ENCODE measurements at regions not wholly inside any gene's neighbourhood (a gene's known extent, or its start where the extent isn't known, plus 50 kb on each side); places are given as distances from the start of the nearest gene placed in this dataset.

DNA sequence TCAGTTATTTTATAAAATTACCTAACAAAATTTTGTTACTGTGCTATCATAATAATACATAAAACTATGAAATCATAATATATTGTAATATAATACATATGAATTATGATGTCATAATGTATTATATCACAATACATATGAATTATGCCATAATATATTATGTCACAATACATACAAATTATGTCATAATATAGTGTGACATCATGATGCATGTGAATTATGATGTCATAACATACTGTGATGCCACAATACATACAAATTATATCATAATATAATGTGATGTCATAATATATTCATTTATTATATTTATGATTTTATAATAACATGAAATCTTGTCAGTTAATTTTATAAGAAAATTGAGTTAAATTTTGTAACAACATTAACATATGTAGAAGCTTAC lies 2021.6 kb downstream of the TP53TG3F start:
- FAIRE-seq (no peak), DNase-seq (ENCODE audit: low read depth) (no peak)
- Histone ChIP-seq H3K27me3 (ENCODE audit: control insufficient read depth, insufficient read depth, low read length) (no peaks in the 10 kb centered on the region), H3K36me3 (ENCODE audit: control insufficient read depth, insufficient read depth, low read length) (no peaks in the 10 kb centered on the region), H3K4me3 (ENCODE audit: low read depth, low read length) (no peak overlapping the region)
- TF ChIP-seq, protein P1, sequence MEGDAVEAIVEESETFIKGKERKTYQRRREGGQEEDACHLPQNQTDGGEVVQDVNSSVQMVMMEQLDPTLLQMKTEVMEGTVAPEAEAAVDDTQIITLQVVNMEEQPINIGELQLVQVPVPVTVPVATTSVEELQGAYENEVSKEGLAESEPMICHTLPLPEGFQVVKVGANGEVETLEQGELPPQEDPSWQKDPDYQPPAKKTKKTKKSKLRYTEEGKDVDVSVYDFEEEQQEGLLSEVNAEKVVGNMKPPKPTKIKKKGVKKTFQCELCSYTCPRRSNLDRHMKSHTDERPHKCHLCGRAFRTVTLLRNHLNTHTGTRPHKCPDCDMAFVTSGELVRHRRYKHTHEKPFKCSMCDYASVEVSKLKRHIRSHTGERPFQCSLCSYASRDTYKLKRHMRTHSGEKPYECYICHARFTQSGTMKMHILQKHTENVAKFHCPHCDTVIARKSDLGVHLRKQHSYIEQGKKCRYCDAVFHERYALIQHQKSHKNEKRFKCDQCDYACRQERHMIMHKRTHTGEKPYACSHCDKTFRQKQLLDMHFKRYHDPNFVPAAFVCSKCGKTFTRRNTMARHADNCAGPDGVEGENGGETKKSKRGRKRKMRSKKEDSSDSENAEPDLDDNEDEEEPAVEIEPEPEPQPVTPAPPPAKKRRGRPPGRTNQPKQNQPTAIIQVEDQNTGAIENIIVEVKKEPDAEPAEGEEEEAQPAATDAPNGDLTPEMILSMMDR (IDR thresholded peaks at IDR 0.05; ENCODE audit: insufficient read depth, low read length, severe bottlenecking): no peak

DNA sequence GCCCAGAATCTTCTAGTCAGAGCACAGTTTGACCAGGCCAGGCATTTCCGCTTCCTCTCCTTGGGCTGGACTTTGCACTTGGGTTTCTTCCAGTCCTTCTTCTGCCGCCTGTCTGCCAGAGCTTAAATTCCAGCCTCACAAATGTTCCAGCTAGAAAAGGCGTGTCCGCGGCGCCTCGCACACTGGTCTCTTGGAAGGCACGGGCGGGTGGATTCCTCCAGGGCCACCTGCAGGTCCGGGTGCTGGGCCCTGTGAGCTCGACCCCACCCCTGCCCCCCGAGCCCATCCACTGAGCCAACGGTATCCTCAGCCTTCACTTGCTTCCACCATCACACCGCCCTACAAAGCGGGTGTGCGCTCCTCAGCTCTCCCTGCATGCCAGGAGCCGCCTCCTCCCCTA lies 2026.5 kb downstream of the TP53TG3F start:
- no peaks in the 10 kb centered on the region for H3K27me3 ChIP-seq (ENCODE audit: control insufficient read depth, insufficient read depth, low read length)
- H3K4me3 ChIP-seq (ENCODE audit: low read depth, low read length): no peak overlapping the region
- DNase-seq (ENCODE audit: low read depth) (no peak), FAIRE-seq (no peak)
- no peaks in the 10 kb centered on the region for H3K36me3 ChIP-seq (ENCODE audit: control insufficient read depth, insufficient read depth, low read length)
- TF ChIP-seq, protein P1 (IDR thresholded peaks at IDR 0.05; ENCODE audit: insufficient read depth, low read length, severe bottlenecking): no peak

DNA sequence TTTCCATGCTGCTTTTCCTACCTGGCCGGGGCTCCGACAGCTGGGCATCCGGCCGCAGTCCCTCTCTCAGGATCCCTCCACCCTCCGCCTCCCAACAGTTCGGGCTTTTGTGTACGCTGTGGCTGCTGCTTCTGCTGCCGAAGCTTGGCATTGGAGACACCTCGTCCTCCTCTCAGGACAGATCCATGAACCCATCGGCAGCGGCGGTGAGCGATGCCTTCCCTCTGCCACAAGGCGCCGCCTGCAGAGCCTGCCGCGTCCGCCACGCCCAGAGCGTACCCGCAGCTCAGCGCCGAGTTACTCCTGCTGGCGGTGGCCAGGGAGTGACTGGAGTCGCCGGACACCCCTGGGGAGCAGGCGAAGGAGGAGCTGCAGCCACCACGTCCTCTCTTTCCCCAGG lies 2032.8 kb downstream of the TP53TG3F start:
- Histone ChIP-seq H3K36me3 (ENCODE audit: control insufficient read depth, insufficient read depth, low read length) (no peaks in the 10 kb centered on the region), H3K27me3 (ENCODE audit: control insufficient read depth, insufficient read depth, low read length) (no peaks in the 10 kb centered on the region), H3K4me3 (ENCODE audit: low read depth, low read length) (no peak overlapping the region)
- FAIRE-seq (no peak), DNase-seq (ENCODE audit: low read depth) (no peak)
- TF ChIP-seq, protein P1 (IDR thresholded peaks at IDR 0.05; ENCODE audit: insufficient read depth, low read length, severe bottlenecking): no peak

DNA sequence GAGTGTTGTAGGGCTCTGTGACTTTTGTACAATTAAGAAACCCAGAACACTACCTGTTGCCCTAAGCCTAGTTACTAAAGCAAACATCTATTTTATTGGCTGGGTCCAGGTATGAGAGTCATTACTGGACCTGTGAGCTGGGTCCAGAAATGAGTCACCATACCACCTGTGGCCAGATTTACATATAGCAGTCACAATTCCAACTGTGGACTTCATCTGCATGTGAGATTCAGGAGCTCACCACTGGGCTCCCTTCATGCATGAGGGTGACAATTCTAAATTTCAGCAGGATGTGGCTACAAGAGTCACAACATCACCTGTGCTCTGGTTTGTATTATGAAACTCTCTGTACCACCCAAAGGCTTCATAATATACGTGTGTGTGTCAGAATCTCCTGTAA lies 2038.0 kb downstream of the TP53TG3F start:
- DNase-seq (ENCODE audit: low read depth): no peak
- H3K4me3 ChIP-seq (ENCODE audit: low read depth, low read length): no peak overlapping the region
- no peak for FAIRE-seq
- TF ChIP-seq, protein P1 (IDR thresholded peaks at IDR 0.05; ENCODE audit: insufficient read depth, low read length, severe bottlenecking): no peak
- no peaks in the 10 kb centered on the region for H3K36me3 ChIP-seq (ENCODE audit: control insufficient read depth, insufficient read depth, low read length)
- H3K27me3 ChIP-seq (ENCODE audit: control insufficient read depth, insufficient read depth, low read length): no peaks in the 10 kb centered on the region

DNA sequence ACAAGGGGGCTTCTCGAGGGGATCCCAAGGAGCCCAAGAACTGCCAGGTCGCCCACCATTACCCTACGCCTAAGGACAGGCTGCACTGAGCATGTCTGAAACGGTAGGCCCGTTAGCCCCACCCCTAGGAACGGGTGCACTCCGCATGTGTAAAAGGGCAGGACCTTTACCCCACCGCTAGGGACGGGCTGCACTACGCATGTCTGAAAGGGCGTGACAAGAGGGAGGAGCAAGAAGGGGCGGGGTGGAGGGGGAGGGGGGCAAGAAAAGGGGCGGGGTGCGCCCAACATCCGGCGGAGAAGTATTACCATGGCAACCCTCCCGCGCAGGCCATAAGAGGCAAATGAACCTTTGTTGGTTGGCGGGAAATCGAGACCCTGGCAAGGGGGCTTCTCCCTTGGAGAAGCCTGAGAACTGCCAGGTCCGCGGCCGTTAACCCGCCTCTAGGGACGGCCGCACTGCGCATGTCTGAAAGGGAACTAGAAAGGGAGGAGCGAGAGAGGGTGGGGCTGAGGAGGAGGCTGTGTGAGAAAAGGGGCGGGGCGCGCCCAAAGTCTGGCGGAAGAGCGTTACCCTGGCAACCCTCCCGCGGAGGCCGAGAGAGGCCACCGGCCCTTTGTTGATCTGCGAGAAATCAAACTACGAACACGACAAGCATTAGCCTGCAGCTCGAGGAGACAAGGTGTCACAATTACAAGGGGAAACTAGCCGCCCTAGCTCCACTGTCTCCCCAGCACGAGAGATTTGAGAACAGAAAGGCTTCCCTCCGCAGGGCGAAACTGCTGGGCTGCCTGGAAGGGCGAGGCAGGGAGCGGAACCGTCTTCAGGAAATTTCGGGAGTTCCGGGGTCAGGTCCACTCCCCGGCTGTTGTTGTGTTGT lies 2046.8 kb downstream of the TP53TG3F start:
- no peaks in the 10 kb centered on the region for H3K27me3 ChIP-seq (ENCODE audit: control insufficient read depth, insufficient read depth, low read length)
- DNase-seq (ENCODE audit: low read depth) (no peak), FAIRE-seq (no peak)
- TF ChIP-seq, protein P1 (IDR thresholded peaks at IDR 0.05; ENCODE audit: insufficient read depth, low read length, severe bottlenecking): no peak
- no peak overlapping the region for H3K4me3 ChIP-seq (ENCODE audit: low read depth, low read length)
- H3K36me3 ChIP-seq (ENCODE audit: control insufficient read depth, insufficient read depth, low read length): no peaks in the 10 kb centered on the region

DNA sequence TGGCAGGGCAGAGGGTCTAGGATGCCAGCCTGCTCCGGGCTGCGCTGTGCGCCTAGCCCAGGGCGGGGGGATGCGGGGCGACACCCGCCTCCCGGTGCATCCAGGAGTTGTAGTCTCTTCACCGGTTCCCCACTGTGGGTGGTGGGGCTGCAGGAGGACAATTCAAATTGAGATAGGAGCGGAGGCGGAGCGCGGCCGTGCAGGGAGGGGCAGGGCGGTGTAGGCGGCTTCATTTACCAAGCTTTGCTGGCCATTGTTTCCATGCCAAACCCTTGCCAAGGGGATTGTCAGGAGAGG lies 2047.4 kb downstream of the TP53TG3F start:
- H3K4me3 ChIP-seq (ENCODE audit: low read depth, low read length): no peak overlapping the region
- no peaks in the 10 kb centered on the region for H3K27me3 ChIP-seq (ENCODE audit: control insufficient read depth, insufficient read depth, low read length)
- TF ChIP-seq, protein P1 (IDR thresholded peaks at IDR 0.05; ENCODE audit: insufficient read depth, low read length, severe bottlenecking): no peak
- no peak for FAIRE-seq
- no peaks in the 10 kb centered on the region for H3K36me3 ChIP-seq (ENCODE audit: control insufficient read depth, insufficient read depth, low read length)
- DNase-seq (ENCODE audit: low read depth): no peak
